ENCODE measurements at regions not wholly inside any gene's neighbourhood (a gene's known extent, or its start where the extent isn't known, plus 50 kb on each side); places are given as distances from the start of the nearest gene placed in this dataset.
"Not testable (repeated sequence)": the region's sequence is repeated elsewhere in the genome, so short reads cannot be mapped to it uniquely, and the experiment has no call there.

- H3K27ac ChIP-seq (replicated peaks), result no peak overlapping the region
- no peak for DNase-seq (ENCODE audit: low read depth in 1 of 2, low spot score in 1 of 2)
- TF ChIP-seq CTCF (IDR thresholded peaks at IDR 0.05; ENCODE audit: insufficient read depth, low read length) (no peak), POLR2AphosphoS5 (IDR thresholded peaks at IDR 0.05; ENCODE audit: low read depth) (no peak), GABPA (IDR thresholded peaks at IDR 0.05; ENCODE audit: low read depth) (no peak), SPI1 (IDR thresholded peaks at IDR 0.05; ENCODE audit: borderline replicate concordance, low read depth) (no peak)
- TF ChIP-seq, protein P1, sequence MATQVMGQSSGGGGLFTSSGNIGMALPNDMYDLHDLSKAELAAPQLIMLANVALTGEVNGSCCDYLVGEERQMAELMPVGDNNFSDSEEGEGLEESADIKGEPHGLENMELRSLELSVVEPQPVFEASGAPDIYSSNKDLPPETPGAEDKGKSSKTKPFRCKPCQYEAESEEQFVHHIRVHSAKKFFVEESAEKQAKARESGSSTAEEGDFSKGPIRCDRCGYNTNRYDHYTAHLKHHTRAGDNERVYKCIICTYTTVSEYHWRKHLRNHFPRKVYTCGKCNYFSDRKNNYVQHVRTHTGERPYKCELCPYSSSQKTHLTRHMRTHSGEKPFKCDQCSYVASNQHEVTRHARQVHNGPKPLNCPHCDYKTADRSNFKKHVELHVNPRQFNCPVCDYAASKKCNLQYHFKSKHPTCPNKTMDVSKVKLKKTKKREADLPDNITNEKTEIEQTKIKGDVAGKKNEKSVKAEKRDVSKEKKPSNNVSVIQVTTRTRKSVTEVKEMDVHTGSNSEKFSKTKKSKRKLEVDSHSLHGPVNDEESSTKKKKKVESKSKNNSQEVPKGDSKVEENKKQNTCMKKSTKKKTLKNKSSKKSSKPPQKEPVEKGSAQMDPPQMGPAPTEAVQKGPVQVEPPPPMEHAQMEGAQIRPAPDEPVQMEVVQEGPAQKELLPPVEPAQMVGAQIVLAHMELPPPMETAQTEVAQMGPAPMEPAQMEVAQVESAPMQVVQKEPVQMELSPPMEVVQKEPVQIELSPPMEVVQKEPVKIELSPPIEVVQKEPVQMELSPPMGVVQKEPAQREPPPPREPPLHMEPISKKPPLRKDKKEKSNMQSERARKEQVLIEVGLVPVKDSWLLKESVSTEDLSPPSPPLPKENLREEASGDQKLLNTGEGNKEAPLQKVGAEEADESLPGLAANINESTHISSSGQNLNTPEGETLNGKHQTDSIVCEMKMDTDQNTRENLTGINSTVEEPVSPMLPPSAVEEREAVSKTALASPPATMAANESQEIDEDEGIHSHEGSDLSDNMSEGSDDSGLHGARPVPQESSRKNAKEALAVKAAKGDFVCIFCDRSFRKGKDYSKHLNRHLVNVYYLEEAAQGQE (IDR thresholded peaks at IDR 0.05; ENCODE audit: insufficient replicate concordance, low read depth), result no peak
- H3K27me3 ChIP-seq (ENCODE audit: insufficient read depth, poor library complexity, severe bottlenecking), result no peaks in the 10 kb centered on the region
- no peak overlapping the region for H3K4me3 ChIP-seq (replicated peaks; ENCODE audit: insufficient read depth, low read length)
Observed at GRCh38 chr13:90839061-90839460, 508.4 kb upstream of the MIR17HG start.

DNA sequence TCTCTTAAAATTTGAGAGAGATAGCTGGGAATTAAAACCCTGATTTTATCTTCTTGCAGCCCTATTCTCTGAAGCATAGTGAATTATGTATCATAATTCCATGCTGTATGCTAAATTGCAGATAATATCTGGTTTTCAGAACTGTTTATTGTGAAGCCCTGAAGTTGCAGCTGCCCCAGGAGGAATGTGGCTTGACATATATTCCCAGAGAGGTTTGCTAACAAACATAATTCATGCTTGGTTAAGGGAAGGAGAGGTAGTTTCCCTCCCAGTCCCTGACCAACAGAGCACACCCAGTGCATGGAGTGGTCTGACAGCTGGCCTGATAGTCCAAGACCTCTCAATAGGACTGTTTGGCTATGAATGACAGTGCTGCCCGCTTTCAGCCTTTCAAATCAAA, 500.6 kb upstream of the MIR17HG start:
- Histone ChIP-seq H3K27me3 (ENCODE audit: insufficient read depth, poor library complexity, severe bottlenecking) (no peaks in the 10 kb centered on the region), H3K4me3 (replicated peaks; ENCODE audit: insufficient read depth, low read length) (no peak overlapping the region), H3K27ac (replicated peaks) (no peak overlapping the region)
- TF ChIP-seq CTCF (IDR thresholded peaks at IDR 0.05; ENCODE audit: insufficient read depth, low read length), result no peak
- TF ChIP-seq SPI1 (IDR thresholded peaks at IDR 0.05; ENCODE audit: borderline replicate concordance, low read depth), result no peak
- no peak for TF ChIP-seq POLR2AphosphoS5 (IDR thresholded peaks at IDR 0.05; ENCODE audit: low read depth)
- TF ChIP-seq GABPA (IDR thresholded peaks at IDR 0.05; ENCODE audit: low read depth), result no peak
- TF ChIP-seq, protein P1 (IDR thresholded peaks at IDR 0.05; ENCODE audit: insufficient replicate concordance, low read depth), result no peak
- DNase-seq (ENCODE audit: low read depth in 1 of 2, low spot score in 1 of 2), result no peak

GRCh38 chr13:90853666-90854065, 493.8 kb upstream of the MIR17HG start:
- not testable (repeated sequence) for H3K27me3 ChIP-seq (ENCODE audit: insufficient read depth, poor library complexity, severe bottlenecking); H3K27ac ChIP-seq (replicated peaks); DNase-seq (ENCODE audit: low read depth in 1 of 2, low spot score in 1 of 2); H3K4me3 ChIP-seq (replicated peaks; ENCODE audit: insufficient read depth, low read length)

DNA sequence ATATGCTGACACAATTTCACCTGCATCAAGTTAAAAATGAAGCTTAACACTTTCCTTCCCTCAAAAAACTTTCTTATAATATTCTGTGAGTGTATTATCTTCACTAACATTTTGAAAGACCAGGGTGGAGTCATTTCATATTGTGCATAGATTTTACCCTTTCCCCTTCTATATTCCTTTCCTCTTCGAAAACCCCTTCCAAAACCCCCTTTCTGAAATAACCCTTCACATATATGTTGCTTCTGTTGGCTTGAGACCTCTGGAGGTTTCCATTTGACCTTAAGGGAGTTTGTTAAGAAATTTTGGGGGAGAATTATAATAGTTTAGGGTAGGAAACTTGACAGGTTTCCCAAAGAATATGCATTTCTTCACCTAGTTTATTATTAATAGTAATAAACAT, 489.6 kb upstream of the MIR17HG start:
- Histone ChIP-seq H3K27me3 (ENCODE audit: insufficient read depth, poor library complexity, severe bottlenecking) (peaks cover 2% of the 10 kb centered on the region), H3K4me3 (replicated peaks; ENCODE audit: insufficient read depth, low read length) (no peak overlapping the region), H3K27ac (replicated peaks) (no peak overlapping the region)
- TF ChIP-seq POLR2AphosphoS5 (IDR thresholded peaks at IDR 0.05; ENCODE audit: low read depth), result no peak
- no peak for TF ChIP-seq GABPA (IDR thresholded peaks at IDR 0.05; ENCODE audit: low read depth)
- no peak for DNase-seq (ENCODE audit: low read depth in 1 of 2, low spot score in 1 of 2)

- DNase-seq (ENCODE audit: low read depth in 1 of 2, low spot score in 1 of 2), result no peak
- no peaks in the 10 kb centered on the region for H3K27me3 ChIP-seq (ENCODE audit: insufficient read depth, poor library complexity, severe bottlenecking)
- H3K27ac ChIP-seq (replicated peaks), result no peak overlapping the region
- TF ChIP-seq SPI1 (IDR thresholded peaks at IDR 0.05; ENCODE audit: borderline replicate concordance, low read depth), result no peak
- TF ChIP-seq, protein P1 (IDR thresholded peaks at IDR 0.05; ENCODE audit: insufficient replicate concordance, low read depth), result no peak
- no peak for TF ChIP-seq GABPA (IDR thresholded peaks at IDR 0.05; ENCODE audit: low read depth)
- no peak for TF ChIP-seq CTCF (IDR thresholded peaks at IDR 0.05; ENCODE audit: insufficient read depth, low read length)
- TF ChIP-seq POLR2AphosphoS5 (IDR thresholded peaks at IDR 0.05; ENCODE audit: low read depth), result no peak
- no peak overlapping the region for H3K4me3 ChIP-seq (replicated peaks; ENCODE audit: insufficient read depth, low read length)
Observed at GRCh38 chr13:90866006-90866405, 481.5 kb upstream of the MIR17HG start.
